ENCODE measurements at regions not wholly inside any gene's neighbourhood (a gene's known extent, or its start where the extent isn't known, plus 50 kb on each side); places are given as distances from the start of the nearest gene placed in this dataset.

DNA sequence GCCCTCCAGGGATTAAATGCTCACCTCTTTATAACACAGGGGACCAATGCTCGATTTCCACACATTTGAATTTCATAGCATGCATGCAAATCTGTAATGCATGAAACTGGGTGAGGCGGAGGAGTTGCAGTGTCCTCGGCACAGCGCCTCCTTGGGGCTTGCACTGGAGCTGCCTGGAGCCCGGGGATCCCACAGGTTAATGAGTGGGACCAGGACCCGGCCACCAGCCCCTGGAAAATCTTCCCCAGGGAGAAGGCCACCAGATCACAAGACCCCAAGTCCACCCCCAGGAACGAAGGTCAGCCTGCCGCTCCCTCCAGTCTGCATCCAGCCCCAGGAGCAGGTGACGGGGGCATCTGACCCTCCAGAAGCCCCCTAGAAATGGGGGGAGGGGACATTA lies 119.1 kb downstream of the MN1 start (continued):
- TF ChIP-seq, protein P1, sequence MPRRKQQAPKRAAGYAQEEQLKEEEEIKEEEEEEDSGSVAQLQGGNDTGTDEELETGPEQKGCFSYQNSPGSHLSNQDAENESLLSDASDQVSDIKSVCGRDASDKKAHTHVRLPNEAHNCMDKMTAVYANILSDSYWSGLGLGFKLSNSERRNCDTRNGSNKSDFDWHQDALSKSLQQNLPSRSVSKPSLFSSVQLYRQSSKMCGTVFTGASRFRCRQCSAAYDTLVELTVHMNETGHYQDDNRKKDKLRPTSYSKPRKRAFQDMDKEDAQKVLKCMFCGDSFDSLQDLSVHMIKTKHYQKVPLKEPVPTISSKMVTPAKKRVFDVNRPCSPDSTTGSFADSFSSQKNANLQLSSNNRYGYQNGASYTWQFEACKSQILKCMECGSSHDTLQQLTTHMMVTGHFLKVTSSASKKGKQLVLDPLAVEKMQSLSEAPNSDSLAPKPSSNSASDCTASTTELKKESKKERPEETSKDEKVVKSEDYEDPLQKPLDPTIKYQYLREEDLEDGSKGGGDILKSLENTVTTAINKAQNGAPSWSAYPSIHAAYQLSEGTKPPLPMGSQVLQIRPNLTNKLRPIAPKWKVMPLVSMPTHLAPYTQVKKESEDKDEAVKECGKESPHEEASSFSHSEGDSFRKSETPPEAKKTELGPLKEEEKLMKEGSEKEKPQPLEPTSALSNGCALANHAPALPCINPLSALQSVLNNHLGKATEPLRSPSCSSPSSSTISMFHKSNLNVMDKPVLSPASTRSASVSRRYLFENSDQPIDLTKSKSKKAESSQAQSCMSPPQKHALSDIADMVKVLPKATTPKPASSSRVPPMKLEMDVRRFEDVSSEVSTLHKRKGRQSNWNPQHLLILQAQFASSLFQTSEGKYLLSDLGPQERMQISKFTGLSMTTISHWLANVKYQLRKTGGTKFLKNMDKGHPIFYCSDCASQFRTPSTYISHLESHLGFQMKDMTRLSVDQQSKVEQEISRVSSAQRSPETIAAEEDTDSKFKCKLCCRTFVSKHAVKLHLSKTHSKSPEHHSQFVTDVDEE (CRISPR knock-in tag; IDR thresholded peaks at IDR 0.05): no peak

DNA sequence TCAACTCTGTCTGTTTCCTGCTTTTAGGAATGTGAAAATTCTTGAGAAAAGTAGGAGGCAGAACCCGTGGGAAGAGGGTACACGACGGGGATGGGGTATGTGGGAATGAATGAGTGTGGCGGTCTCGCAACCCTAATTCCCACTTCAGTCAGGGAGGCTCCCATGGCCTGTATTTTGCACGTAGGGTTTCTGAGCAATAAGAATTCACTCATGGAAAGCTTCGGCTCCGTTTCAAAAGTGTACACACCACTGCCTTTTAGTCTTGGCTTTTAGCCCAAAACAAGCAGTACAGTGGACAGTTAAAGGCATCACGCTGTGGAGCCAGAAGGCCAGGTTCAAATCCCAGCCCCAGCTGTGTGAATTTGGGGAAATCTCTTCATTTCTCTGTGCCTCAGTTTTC lies 116.7 kb downstream of the MN1 start:
- TF ChIP-seq TOX (CRISPR knock-in tag; IDR thresholded peaks at IDR 0.05; ENCODE audit: borderline replicate concordance) (no peak), OSR1 (CRISPR knock-in tag; IDR thresholded peaks at IDR 0.05) (no peak), ZFP3 (CRISPR knock-in tag; IDR thresholded peaks at IDR 0.05) (no peak), ZNF8 (CRISPR knock-in tag; IDR thresholded peaks at IDR 0.05) (no peak), BACH2 (CRISPR knock-in tag; IDR thresholded peaks at IDR 0.05; ENCODE audit: borderline replicate concordance) (no peak), ZNF565 (CRISPR knock-in tag; conservative IDR thresholded peaks at IDR 0.05; ENCODE audit: low read depth) (no peak)
- TF ChIP-seq, protein P2, sequence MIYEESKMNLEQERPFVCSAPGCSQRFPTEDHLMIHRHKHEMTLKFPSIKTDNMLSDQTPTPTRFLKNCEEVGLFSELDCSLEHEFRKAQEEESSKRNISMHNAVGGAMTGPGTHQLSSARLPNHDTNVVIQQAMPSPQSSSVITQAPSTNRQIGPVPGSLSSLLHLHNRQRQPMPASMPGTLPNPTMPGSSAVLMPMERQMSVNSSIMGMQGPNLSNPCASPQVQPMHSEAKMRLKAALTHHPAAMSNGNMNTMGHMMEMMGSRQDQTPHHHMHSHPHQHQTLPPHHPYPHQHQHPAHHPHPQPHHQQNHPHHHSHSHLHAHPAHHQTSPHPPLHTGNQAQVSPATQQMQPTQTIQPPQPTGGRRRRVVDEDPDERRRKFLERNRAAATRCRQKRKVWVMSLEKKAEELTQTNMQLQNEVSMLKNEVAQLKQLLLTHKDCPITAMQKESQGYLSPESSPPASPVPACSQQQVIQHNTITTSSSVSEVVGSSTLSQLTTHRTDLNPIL (CRISPR knock-in tag; IDR thresholded peaks at IDR 0.05; ENCODE audit: low read depth): no peak
- no peak for ATAC-seq

- ATAC-seq: no peak
- TF ChIP-seq ARNTL (CRISPR knock-in tag; IDR thresholded peaks at IDR 0.05; ENCODE audit: borderline replicate concordance, low read depth) (no peak), GLIS3 (CRISPR knock-in tag; IDR thresholded peaks at IDR 0.05) (no peak), ZC3H10 (CRISPR knock-in tag; IDR thresholded peaks at IDR 0.05) (no peak)
- TF ChIP-seq, protein P1 (CRISPR knock-in tag; IDR thresholded peaks at IDR 0.05): no peak
These were observed 116.0 kb downstream of the MN1 start for GRCh38 chr22:27685515-27685914.

- TF ChIP-seq SNAI2 (CRISPR knock-in tag; IDR thresholded peaks at IDR 0.05): no peak
- ATAC-seq: no peak
These were observed 115.6 kb downstream of the MN1 start for GRCh38 chr22:27685970-27686369.

DNA sequence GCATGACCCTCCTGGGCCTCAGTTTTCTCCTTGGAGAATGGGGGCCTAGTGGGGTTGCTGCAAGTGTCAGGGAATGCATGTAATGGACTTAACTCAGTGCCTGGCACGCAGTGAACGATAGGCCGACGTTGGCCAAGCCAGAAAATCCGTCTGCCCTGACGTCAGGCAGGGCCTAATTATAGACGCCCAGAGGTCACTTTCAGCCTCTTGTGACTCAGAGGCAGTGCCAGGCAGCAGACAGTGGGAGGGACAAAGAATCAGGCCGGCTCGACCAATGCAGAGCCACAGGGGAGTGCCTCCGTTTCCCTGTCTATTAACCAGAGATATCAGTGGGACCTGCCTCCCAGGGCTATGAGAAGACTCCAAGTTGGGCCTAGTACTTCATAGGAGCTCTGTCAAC lies 115.0 kb downstream of the MN1 start:
- peak; percentile 92 for ATAC-seq
- TF ChIP-seq, protein P2 (CRISPR knock-in tag; IDR thresholded peaks at IDR 0.05; ENCODE audit: low read depth): no peak
- TF ChIP-seq ESRRG (CRISPR knock-in tag; IDR thresholded peaks at IDR 0.05): no peak
- TF ChIP-seq TCF4 (CRISPR knock-in tag; IDR thresholded peaks at IDR 0.05; ENCODE audit: borderline replicate concordance): no peak
- no peak for TF ChIP-seq ARNTL (CRISPR knock-in tag; IDR thresholded peaks at IDR 0.05; ENCODE audit: borderline replicate concordance, low read depth)
- TF ChIP-seq TOX (CRISPR knock-in tag; IDR thresholded peaks at IDR 0.05; ENCODE audit: borderline replicate concordance): no peak; the same call in 1 of the 2 replicates
- TF ChIP-seq ZNF8 (CRISPR knock-in tag; IDR thresholded peaks at IDR 0.05): no peak
- no peak for TF ChIP-seq GLIS3 (CRISPR knock-in tag; IDR thresholded peaks at IDR 0.05)
- no peak for TF ChIP-seq ZFP30 (CRISPR knock-in tag; IDR thresholded peaks at IDR 0.05)
- TF ChIP-seq ZC3H10 (CRISPR knock-in tag; IDR thresholded peaks at IDR 0.05): peak; percentile 58; the same call in 1 of the 2 replicates
- TF ChIP-seq CSRNP3 (CRISPR knock-in tag; IDR thresholded peaks at IDR 0.05): no peak
- no peak for TF ChIP-seq OSR1 (CRISPR knock-in tag; IDR thresholded peaks at IDR 0.05)
- no peak for TF ChIP-seq CSDC2 (CRISPR knock-in tag; IDR thresholded peaks at IDR 0.05)
- no peak for TF ChIP-seq RARB (CRISPR knock-in tag; IDR thresholded peaks at IDR 0.05)
- TF ChIP-seq, protein P3, sequence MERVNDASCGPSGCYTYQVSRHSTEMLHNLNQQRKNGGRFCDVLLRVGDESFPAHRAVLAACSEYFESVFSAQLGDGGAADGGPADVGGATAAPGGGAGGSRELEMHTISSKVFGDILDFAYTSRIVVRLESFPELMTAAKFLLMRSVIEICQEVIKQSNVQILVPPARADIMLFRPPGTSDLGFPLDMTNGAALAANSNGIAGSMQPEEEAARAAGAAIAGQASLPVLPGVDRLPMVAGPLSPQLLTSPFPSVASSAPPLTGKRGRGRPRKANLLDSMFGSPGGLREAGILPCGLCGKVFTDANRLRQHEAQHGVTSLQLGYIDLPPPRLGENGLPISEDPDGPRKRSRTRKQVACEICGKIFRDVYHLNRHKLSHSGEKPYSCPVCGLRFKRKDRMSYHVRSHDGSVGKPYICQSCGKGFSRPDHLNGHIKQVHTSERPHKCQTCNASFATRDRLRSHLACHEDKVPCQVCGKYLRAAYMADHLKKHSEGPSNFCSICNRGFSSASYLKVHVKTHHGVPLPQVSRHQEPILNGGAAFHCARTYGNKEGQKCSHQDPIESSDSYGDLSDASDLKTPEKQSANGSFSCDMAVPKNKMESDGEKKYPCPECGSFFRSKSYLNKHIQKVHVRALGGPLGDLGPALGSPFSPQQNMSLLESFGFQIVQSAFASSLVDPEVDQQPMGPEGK (CRISPR knock-in tag; IDR thresholded peaks at IDR 0.05; ENCODE audit: borderline replicate concordance): no peak
- TF ChIP-seq POU6F1 (CRISPR knock-in tag; IDR thresholded peaks at IDR 0.05; ENCODE audit: borderline replicate concordance, low read depth): no peak
- TF ChIP-seq ZFP3 (CRISPR knock-in tag; IDR thresholded peaks at IDR 0.05): peak; percentile 79
- TF ChIP-seq SNAI2 (CRISPR knock-in tag; IDR thresholded peaks at IDR 0.05): 0 out of 2 replicates have a peak, but pooled peaks have one; percentile 44
- no peak for TF ChIP-seq BACH2 (CRISPR knock-in tag; IDR thresholded peaks at IDR 0.05; ENCODE audit: borderline replicate concordance)
- no peak for TF ChIP-seq ZNF565 (CRISPR knock-in tag; conservative IDR thresholded peaks at IDR 0.05; ENCODE audit: low read depth)
